Keratinocyte (primary cell): ENCODE measurements at regions not wholly inside any gene's neighbourhood (a gene's known extent, or its start where the extent isn't known, plus 50 kb on each side); places are given as distances from the start of the nearest gene placed in this dataset.

Source experiments
- DNase-seq: peaks from one replicate; pipeline ENCODE4 v3.0.0-alpha.2; 2011; ENCODE audit warnings: low read depth, missing footprints, low spot score
- FAIRE-seq: peaks from 2 replicates; lab custom pipeline; 2011; peaks lifted over from hg19 to GRCh38; lab: Jason Lieb, UNC
- H2AFZ ChIP-seq: 2 replicates; pipeline ENCODE4 v1.6.0; 2012; ENCODE audit warnings: low read length, control low read depth, inconsistent platforms; ENCODE audit not compliant: control insufficient read depth
- H3K27ac ChIP-seq: 2 replicates; pipeline ENCODE4 v1.5.1; 2011; ENCODE audit warnings: low read length; ENCODE audit not compliant: control insufficient read depth, insufficient read depth
- H3K27me3 ChIP-seq: 3 replicates; pipeline ENCODE4 v1.6.0; 2011; ENCODE audit warnings: low read length; ENCODE audit not compliant: control insufficient read depth, insufficient read depth; ENCODE audit errors: extremely low read depth
- H3K36me3 ChIP-seq, 2 experiments: 2 replicates in 1 of 2; 3 replicates in 1 of 2; pipeline ENCODE4 v1.5.1; 2011; ENCODE audit warnings: low read length in 2 of 2, mild to moderate bottlenecking in 1 of 2; ENCODE audit not compliant: control insufficient read depth in 2 of 2, insufficient read depth in 2 of 2; ENCODE audit errors: extremely low read depth in 1 of 2
- H3K4me1 ChIP-seq: 3 replicates; pipeline ENCODE4 v1.5.1; 2011; ENCODE audit warnings: low read length; ENCODE audit not compliant: control insufficient read depth, insufficient read depth; ENCODE audit errors: extremely low read depth
- H3K4me2 ChIP-seq: 3 replicates; pipeline ENCODE4 v1.6.0; 2011; ENCODE audit warnings: low read depth, low read length; ENCODE audit not compliant: control insufficient read depth, insufficient read depth; ENCODE audit errors: extremely low read depth
- H3K4me3 ChIP-seq, 3 experiments: fragments of 200-600 bp in 1 of 3; sonication (generic) in 1 of 3; 2 replicates in 2 of 3; 3 replicates in 1 of 3; pipeline ENCODE4 v1.5.1; 2011 to 2016; ENCODE audit warnings: low read length in 3 of 3, mild to moderate bottlenecking in 3 of 3, control low read depth in 2 of 3, inconsistent platforms in 1 of 3, low read depth in 1 of 3, mixed read lengths in 1 of 3, mixed run types in 1 of 3, moderate library complexity in 1 of 3; ENCODE audit not compliant: control insufficient read depth in 2 of 3, insufficient read depth in 2 of 3; ENCODE audit errors: extremely low read depth in 1 of 3
- H3K79me2 ChIP-seq: 2 replicates; pipeline ENCODE4 v1.6.0; 2012; ENCODE audit warnings: low read length; ENCODE audit not compliant: control insufficient read depth, insufficient read depth
- H3K9ac ChIP-seq: 3 replicates; pipeline ENCODE4 v1.6.0; 2011; ENCODE audit warnings: low read length; ENCODE audit not compliant: control insufficient read depth, insufficient read depth; ENCODE audit errors: extremely low read depth
- H3K9me1 ChIP-seq: 3 replicates; pipeline ENCODE4 v1.6.0; 2011; ENCODE audit warnings: low read length; ENCODE audit not compliant: control insufficient read depth, insufficient read depth; ENCODE audit errors: extremely low read depth
- H3K9me3 ChIP-seq: 2 replicates; pipeline ENCODE4 v1.5.1; 2012; ENCODE audit warnings: low read depth, low read length; ENCODE audit not compliant: control insufficient read depth
- H4K20me1 ChIP-seq: 3 replicates; pipeline ENCODE4 v1.6.0; 2011; ENCODE audit warnings: low read length; ENCODE audit not compliant: control insufficient read depth, insufficient read depth; ENCODE audit errors: extremely low read depth
- EZH2 ChIP-seq: IDR thresholded peaks from one replicate; pipeline ENCODE4 v1.6.1; 2012; ENCODE audit warnings: inconsistent platforms, mild to moderate bottlenecking, low read length, moderate library complexity
- dilution Hi-C: fragments of 300-500 bp; cut with MboI; formaldehyde crosslinking; loops from one replicate; pipeline ENCODE4 v1.7.0; 2020; ENCODE audit warnings: low sequenced_read_pairs; ENCODE audit not compliant: extremely low pct_ligation_motif_present
- TF ChIP-seq, protein P1 (sequence below), 3 experiments: IDR thresholded peaks in 1 of 3; conservative IDR thresholded peaks in 1 of 3; optimal IDR thresholded peaks in 1 of 3; 2 replicates in 2 of 3; 3 replicates in 1 of 3; pipeline versions ENCODE3 to v1.5.1; 2011; ENCODE audit warnings: low read length in 3 of 3, mild to moderate bottlenecking in 3 of 3, moderate library complexity in 2 of 3, control low read depth in 1 of 3, inconsistent platforms in 1 of 3; ENCODE audit not compliant: insufficient read depth in 2 of 3; ENCODE audit errors: extremely low read depth in 1 of 3

DNA sequence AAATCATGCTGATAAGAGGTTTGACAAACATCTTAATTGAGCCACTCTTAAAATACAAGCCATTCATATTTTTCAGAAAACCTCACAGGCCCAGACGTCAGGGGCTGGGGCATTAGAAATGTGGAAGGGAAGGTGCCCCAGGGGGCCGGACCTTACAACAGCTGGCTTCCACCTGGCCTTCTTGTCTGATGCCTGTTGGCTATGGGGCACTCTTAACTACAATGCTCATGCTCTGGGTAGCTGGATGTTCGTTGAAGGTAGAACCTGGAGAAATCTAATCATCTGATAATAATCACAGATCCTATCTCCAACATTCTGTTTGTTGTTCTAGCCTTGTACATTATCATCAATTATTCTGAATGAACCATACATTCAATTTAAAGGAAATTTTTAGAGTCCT, 156.9 kb upstream of the SOX11 start:
- no peaks in the 10 kb centered on the region for H3K36me3 ChIP-seq
- DNase-seq: no peak
- H3K4me3 ChIP-seq: no peak overlapping the region
- H4K20me1 ChIP-seq: no peaks in the 10 kb centered on the region
- no peak for FAIRE-seq
- no peak overlapping the region for H3K9ac ChIP-seq
- no peak overlapping the region for H2AFZ ChIP-seq
- TF ChIP-seq EZH2: no peak
- TF ChIP-seq, protein P1, sequence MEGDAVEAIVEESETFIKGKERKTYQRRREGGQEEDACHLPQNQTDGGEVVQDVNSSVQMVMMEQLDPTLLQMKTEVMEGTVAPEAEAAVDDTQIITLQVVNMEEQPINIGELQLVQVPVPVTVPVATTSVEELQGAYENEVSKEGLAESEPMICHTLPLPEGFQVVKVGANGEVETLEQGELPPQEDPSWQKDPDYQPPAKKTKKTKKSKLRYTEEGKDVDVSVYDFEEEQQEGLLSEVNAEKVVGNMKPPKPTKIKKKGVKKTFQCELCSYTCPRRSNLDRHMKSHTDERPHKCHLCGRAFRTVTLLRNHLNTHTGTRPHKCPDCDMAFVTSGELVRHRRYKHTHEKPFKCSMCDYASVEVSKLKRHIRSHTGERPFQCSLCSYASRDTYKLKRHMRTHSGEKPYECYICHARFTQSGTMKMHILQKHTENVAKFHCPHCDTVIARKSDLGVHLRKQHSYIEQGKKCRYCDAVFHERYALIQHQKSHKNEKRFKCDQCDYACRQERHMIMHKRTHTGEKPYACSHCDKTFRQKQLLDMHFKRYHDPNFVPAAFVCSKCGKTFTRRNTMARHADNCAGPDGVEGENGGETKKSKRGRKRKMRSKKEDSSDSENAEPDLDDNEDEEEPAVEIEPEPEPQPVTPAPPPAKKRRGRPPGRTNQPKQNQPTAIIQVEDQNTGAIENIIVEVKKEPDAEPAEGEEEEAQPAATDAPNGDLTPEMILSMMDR (optimal IDR thresholded peaks at IDR 0.05 in 1 of 3, IDR thresholded peaks at IDR 0.05 in 1 of 3, conservative IDR thresholded peaks at IDR 0.05 in 1 of 3; ENCODE audit: extremely low read depth in 1 of 3, insufficient read depth in 2 of 3, low read length in 3 of 3): no peak
- peaks cover 6% of the 10 kb centered on the region for H3K9me3 ChIP-seq
- dilution Hi-C loops: no loop called here
- H3K79me2 ChIP-seq: no peaks in the 10 kb centered on the region
- no peak overlapping the region for H3K4me2 ChIP-seq
- no peaks in the 10 kb centered on the region for H3K4me1 ChIP-seq
- H3K27me3 ChIP-seq: no peaks in the 10 kb centered on the region
- H3K9me1 ChIP-seq: no peaks in the 10 kb centered on the region
- no peak overlapping the region for H3K27ac ChIP-seq

DNA sequence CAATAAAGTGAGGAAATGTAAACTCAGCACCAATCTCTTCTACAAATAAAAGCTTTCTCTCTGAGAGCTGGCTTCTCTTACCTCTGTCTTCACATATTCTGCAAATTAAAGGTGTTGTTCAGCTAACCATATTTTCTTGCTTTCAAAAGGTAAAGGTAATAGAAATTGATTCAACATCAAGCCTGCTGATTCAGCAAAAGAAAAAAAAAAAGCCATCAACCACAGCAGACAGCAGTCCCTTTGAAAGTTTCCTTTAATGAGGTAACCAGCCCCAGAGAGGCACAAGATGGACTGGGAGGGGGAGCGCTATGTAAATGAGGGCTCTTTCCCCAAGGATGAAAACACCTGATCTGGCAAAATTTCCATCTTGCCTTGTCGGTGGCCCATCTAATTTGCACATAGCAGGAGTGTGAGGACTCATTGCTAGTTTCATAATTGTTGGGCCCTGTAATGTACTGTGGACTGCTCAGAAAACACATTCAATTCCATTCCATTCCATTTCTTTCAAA, 154.9 kb upstream of the SOX11 start:
- H3K27ac ChIP-seq: no peak overlapping the region
- DNase-seq (no peak), FAIRE-seq (no peak)
- H3K79me2 ChIP-seq: no peaks in the 10 kb centered on the region
- H3K9me3 ChIP-seq: peaks cover 5% of the 10 kb centered on the region
- H4K20me1 ChIP-seq: no peaks in the 10 kb centered on the region
- no peak overlapping the region for H3K4me2 ChIP-seq
- H3K36me3 ChIP-seq: no peaks in the 10 kb centered on the region
- H3K4me3 ChIP-seq: no peak overlapping the region
- dilution Hi-C loops: no loop called here
- H3K4me1 ChIP-seq: no peaks in the 10 kb centered on the region
- TF ChIP-seq EZH2: no peak
- TF ChIP-seq, protein P1 (optimal IDR thresholded peaks at IDR 0.05 in 1 of 3, IDR thresholded peaks at IDR 0.05 in 1 of 3, conservative IDR thresholded peaks at IDR 0.05 in 1 of 3; ENCODE audit: extremely low read depth in 1 of 3, insufficient read depth in 2 of 3, low read length in 3 of 3): no peak
- H3K9ac ChIP-seq: no peak overlapping the region
- no peaks in the 10 kb centered on the region for H3K27me3 ChIP-seq
- H3K9me1 ChIP-seq: no peaks in the 10 kb centered on the region
- H2AFZ ChIP-seq: no peak overlapping the region
